ENCODE measurements at regions not wholly inside any gene's neighbourhood (a gene's known extent, or its start where the extent isn't known, plus 50 kb on each side); places are given as distances from the start of the nearest gene placed in this dataset.

GRCh38 chr6:126175251-126175650 lies 164.7 kb upstream of the CENPW start:
- Mint-ChIP-seq H3K9me3 (ENCODE audit: unreplicated experiment) (no peaks in the 10 kb centered on the region), H3K4me3 (ENCODE audit: unreplicated experiment) (no peak overlapping the region), H3K27ac (ENCODE audit: unreplicated experiment) (no peak overlapping the region), H3K36me3 (ENCODE audit: insufficient read depth, unreplicated experiment) (no peaks in the 10 kb centered on the region), H3K4me1 (ENCODE audit: low read depth, unreplicated experiment) (peaks cover 10% of the 10 kb centered on the region), H3K27me3 (ENCODE audit: insufficient read depth, unreplicated experiment) (no peaks in the 10 kb centered on the region)
- H3K4me1 ChIP-seq: peaks cover 4% of the 10 kb centered on the region; the same call in 1 of the 2 replicates
- no peak for TF ChIP-seq CTCF (IDR thresholded peaks at IDR 0.05; ENCODE audit: insufficient read depth in 1 of 2, low read depth in 1 of 2, low read length in 1 of 2, severe bottlenecking in 1 of 2, unreplicated experiment in 1 of 2)
- ChIA-PET POLR2A (no interaction called here), CTCF (interaction anchor here (1.0 kb wide), 1 partner anchor 141 kb away, joined by 3 read pairs; no protein-coding TSS in a partner anchor)
- no peaks in the 10 kb centered on the region for H3K27me3 ChIP-seq (replicated peaks; ENCODE audit: control insufficient read depth, insufficient read depth, low read length)
- intact Hi-C loops (cut with micrococcal nuclease; ENCODE audit: unreplicated experiment): loop anchor here (5.0 to 10.0 kb wide), 3 partner anchors 167 to 482 kb away; partner anchors contain the start of gene CENPW
- no peak overlapping the region for H3K4me3 ChIP-seq (ENCODE audit: low read depth, low read length)
- no peak for DNase-seq
- H3K36me3 ChIP-seq (ENCODE audit: control insufficient read depth, insufficient read depth, low read length): no peaks in the 10 kb centered on the region
- no peaks in the 10 kb centered on the region for H3K9me3 ChIP-seq
- no TSS peak for BruUV-seq (replicated peaks)

DNA sequence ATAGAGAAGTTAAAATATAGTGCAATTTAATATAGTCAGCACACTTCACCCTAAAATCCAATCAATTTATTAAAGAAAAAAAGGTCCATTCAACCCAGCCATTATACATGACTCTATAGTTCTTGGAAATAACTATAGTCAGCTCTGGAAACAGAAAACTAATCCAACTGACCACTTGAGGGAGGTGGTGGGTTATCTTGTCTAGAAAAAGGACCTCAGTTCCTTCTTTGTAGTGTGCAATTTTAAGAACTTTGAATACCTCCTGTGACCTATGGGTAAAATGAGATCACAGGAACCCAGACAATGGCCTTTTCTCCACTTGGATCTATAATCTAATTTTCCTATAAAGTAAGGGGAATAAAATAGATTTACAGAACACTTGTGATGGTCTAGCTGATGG lies 163.6 kb upstream of the CENPW start:
- Mint-ChIP-seq H3K36me3 (ENCODE audit: insufficient read depth, unreplicated experiment) (no peaks in the 10 kb centered on the region), H3K4me3 (ENCODE audit: unreplicated experiment) (no peak overlapping the region), H3K9me3 (ENCODE audit: unreplicated experiment) (no peaks in the 10 kb centered on the region), H3K4me1 (ENCODE audit: low read depth, unreplicated experiment) (peaks cover 2% of the 10 kb centered on the region), H3K27me3 (ENCODE audit: insufficient read depth, unreplicated experiment) (no peaks in the 10 kb centered on the region), H3K27ac (ENCODE audit: unreplicated experiment) (no peak overlapping the region)
- no peaks in the 10 kb centered on the region for H3K9me3 ChIP-seq
- no TSS peak for BruUV-seq (replicated peaks)
- POLR2A ChIA-PET: interaction anchor here (0.5 kb wide), 1 partner anchor 46 kb away, joined by 3 read pairs; no protein-coding TSS in a partner anchor
- no peak overlapping the region for H3K4me3 ChIP-seq (ENCODE audit: low read depth, low read length)
- intact Hi-C loops (cut with micrococcal nuclease; ENCODE audit: unreplicated experiment): loop anchor here (1.0 to 10.0 kb wide), 6 partner anchors 136 to 945 kb away; partner anchors contain the start of gene CENPW
- H3K36me3 ChIP-seq (ENCODE audit: control insufficient read depth, insufficient read depth, low read length): no peaks in the 10 kb centered on the region
- TF ChIP-seq CTCF (IDR thresholded peaks at IDR 0.05; ENCODE audit: insufficient read depth in 1 of 2, low read depth in 1 of 2, low read length in 1 of 2, severe bottlenecking in 1 of 2, unreplicated experiment in 1 of 2): peak; percentile 29 to 49
- CTCF ChIA-PET: interaction anchor here (0.6 to 1.1 kb wide), 3 partner anchors 142 to 616 kb away, joined by 3 to 6 read pairs (median 5); no protein-coding TSS in a partner anchor
- H3K4me1 ChIP-seq: peaks cover 6% of the 10 kb centered on the region
- DNase-seq: peak in 1 of 2 experiments; percentile 34
- H3K27me3 ChIP-seq (replicated peaks; ENCODE audit: control insufficient read depth, insufficient read depth, low read length): no peaks in the 10 kb centered on the region

GRCh38 chr6:126180585-126180984 lies 159.3 kb upstream of the CENPW start:
- no peak overlapping the region for H3K4me3 Mint-ChIP-seq (ENCODE audit: unreplicated experiment)
- no peaks in the 10 kb centered on the region for H3K9me3 Mint-ChIP-seq (ENCODE audit: unreplicated experiment)
- Histone ChIP-seq H3K27me3 (replicated peaks; ENCODE audit: control insufficient read depth, insufficient read depth, low read length) (no peaks in the 10 kb centered on the region), H3K4me1 (peaks cover 11% of the 10 kb centered on the region), H3K36me3 (ENCODE audit: control insufficient read depth, insufficient read depth, low read length) (no peaks in the 10 kb centered on the region), H3K9me3 (no peaks in the 10 kb centered on the region), H3K4me3 (ENCODE audit: low read depth, low read length) (no peak overlapping the region)
- no peaks in the 10 kb centered on the region for H3K36me3 Mint-ChIP-seq (ENCODE audit: insufficient read depth, unreplicated experiment)
- DNase-seq: no peak
- POLR2A ChIA-PET: no interaction called here
- no TSS peak for BruUV-seq (replicated peaks)
- no peaks in the 10 kb centered on the region for H3K27me3 Mint-ChIP-seq (ENCODE audit: insufficient read depth, unreplicated experiment)
- H3K27ac Mint-ChIP-seq (ENCODE audit: unreplicated experiment): no peak overlapping the region
- peaks cover 21% of the 10 kb centered on the region for H3K4me1 Mint-ChIP-seq (ENCODE audit: low read depth, unreplicated experiment)
- TF ChIP-seq CTCF (IDR thresholded peaks at IDR 0.05; ENCODE audit: insufficient read depth in 1 of 2, low read depth in 1 of 2, low read length in 1 of 2, severe bottlenecking in 1 of 2, unreplicated experiment in 1 of 2): no peak
- intact Hi-C loops (cut with micrococcal nuclease; ENCODE audit: unreplicated experiment): no loop called here
- CTCF ChIA-PET: no interaction called here

Measured in Caco-2 (cell line).